Nephron progenitor cell (in vitro differentiated cells): ENCODE measurements at regions not wholly inside any gene's neighbourhood (a gene's known extent, or its start where the extent isn't known, plus 50 kb on each side); places are given as distances from the start of the nearest gene placed in this dataset.

Source experiments
- DNase-seq: peaks from one replicate; pipeline ENCODE4 v3.0.0; 2021
- H3K27ac Mint-ChIP-seq: 2 replicates; pipeline ENCODE4 v1.8.0; 2021; ENCODE audit warnings: mild to moderate bottlenecking, moderate library complexity, mixed read lengths
- H3K27me3 Mint-ChIP-seq: 2 replicates; pipeline ENCODE4 v1.8.0; 2021; ENCODE audit warnings: mild to moderate bottlenecking, low read depth, mixed read lengths; ENCODE audit not compliant: poor library complexity
- H3K36me3 Mint-ChIP-seq: 2 replicates; pipeline ENCODE4 v1.8.0; 2021; ENCODE audit warnings: low read depth, mixed read lengths
- H3K4me1 Mint-ChIP-seq: 2 replicates; pipeline ENCODE4 v1.8.0; 2021; ENCODE audit warnings: mixed read lengths
- H3K4me3 Mint-ChIP-seq: 2 replicates; pipeline ENCODE4 v1.8.0; 2021; ENCODE audit warnings: mild to moderate bottlenecking, moderate library complexity, mixed read lengths
- H3K9me3 Mint-ChIP-seq: 2 replicates; pipeline ENCODE4 v1.8.0; 2021; ENCODE audit warnings: mild to moderate bottlenecking, moderate library complexity, mixed read lengths
- TF ChIP-seq, protein P1 (sequence below): fragments of 200-600 bp; sonication (generic); IDR thresholded peaks from 2 replicates; pipeline ENCODE4 v1.5.0; 2021; ENCODE audit warnings: antibody characterized with exemption

DNA sequence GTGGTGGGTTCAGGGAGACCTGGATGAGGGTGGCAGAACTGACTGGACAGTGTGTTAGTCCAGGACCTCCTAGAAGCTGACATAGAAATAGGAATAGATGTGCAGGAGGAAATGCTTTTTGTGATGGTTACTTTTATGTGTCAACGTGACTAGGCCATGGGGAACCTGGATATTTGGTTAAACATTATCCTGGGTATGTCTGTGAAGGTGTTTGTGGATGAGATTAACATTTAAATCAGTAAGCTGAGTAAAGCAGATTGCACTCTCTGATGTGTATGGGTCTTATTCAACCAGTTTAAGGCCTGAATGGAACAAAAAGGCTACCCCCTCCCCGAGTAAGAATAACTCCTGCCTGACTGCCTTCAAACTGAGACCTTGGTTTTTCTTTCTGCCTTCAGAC lies 219.3 kb downstream of the DHX35 start:
- H3K9me3 Mint-ChIP-seq, result peaks cover 21% of the 10 kb centered on the region
- peaks cover 15% of the 10 kb centered on the region for H3K4me1 Mint-ChIP-seq
- no peak for DNase-seq
- no peak overlapping the region for H3K4me3 Mint-ChIP-seq
- H3K36me3 Mint-ChIP-seq, result no peaks in the 10 kb centered on the region
- TF ChIP-seq, protein P1, sequence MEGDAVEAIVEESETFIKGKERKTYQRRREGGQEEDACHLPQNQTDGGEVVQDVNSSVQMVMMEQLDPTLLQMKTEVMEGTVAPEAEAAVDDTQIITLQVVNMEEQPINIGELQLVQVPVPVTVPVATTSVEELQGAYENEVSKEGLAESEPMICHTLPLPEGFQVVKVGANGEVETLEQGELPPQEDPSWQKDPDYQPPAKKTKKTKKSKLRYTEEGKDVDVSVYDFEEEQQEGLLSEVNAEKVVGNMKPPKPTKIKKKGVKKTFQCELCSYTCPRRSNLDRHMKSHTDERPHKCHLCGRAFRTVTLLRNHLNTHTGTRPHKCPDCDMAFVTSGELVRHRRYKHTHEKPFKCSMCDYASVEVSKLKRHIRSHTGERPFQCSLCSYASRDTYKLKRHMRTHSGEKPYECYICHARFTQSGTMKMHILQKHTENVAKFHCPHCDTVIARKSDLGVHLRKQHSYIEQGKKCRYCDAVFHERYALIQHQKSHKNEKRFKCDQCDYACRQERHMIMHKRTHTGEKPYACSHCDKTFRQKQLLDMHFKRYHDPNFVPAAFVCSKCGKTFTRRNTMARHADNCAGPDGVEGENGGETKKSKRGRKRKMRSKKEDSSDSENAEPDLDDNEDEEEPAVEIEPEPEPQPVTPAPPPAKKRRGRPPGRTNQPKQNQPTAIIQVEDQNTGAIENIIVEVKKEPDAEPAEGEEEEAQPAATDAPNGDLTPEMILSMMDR, result no peak
- H3K27ac Mint-ChIP-seq, result no peak overlapping the region
- peaks cover 29% of the 10 kb centered on the region for H3K27me3 Mint-ChIP-seq

DNA sequence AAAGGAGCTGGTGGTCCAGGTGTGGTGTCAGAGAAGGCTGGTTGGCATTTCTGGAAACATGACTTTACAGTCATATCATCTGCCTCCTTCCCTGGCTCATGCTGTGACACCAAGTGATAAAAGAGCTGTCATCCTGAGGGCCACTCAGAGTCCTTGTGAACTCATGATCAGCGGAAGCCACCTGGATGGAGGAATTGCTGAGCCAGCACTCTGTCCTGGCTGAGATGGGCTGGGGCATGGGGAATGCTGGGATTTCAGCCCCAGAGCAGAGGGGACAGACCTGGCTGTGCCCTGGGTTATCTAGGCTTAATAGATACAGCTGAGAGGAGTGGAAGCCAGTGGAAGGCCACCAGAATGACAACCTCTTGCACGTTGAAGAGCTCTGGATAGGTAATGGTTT lies 214.3 kb downstream of the DHX35 start:
- no peak for DNase-seq
- Mint-ChIP-seq H3K4me1 (peaks cover 22% of the 10 kb centered on the region), H3K4me3 (no peak overlapping the region)

DNA sequence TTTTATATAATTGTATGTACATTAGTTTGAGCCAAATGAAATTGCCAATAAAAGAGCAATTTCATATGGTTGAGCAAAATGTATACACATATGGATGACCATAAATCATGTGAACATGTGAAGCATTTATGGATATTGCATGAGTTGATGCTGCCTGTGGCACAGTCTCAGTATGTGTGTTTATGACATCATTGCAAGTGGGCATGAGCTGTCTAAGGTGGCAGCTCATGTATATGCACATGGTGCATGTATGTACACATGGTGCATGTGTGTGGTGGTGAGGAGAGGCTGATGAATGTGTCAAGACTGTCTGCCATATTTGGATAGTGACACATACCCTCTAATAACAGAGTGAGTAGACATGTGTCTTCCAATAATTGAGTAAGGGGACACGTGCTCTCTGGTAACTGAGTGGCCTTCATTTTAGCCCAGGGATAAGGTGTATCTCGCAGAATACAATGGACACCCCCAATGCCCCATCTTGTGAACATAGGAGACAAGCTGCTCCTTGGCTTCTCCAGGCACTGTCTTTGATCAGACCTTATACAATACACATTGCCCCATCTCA lies 208.8 kb downstream of the DHX35 start:
- peaks cover 7% of the 10 kb centered on the region for H3K4me1 Mint-ChIP-seq
- H3K4me3 Mint-ChIP-seq, result no peak overlapping the region
- no peak for DNase-seq
- TF ChIP-seq, protein P1, result no peak
- no peak overlapping the region for H3K27ac Mint-ChIP-seq
- no peaks in the 10 kb centered on the region for H3K9me3 Mint-ChIP-seq
- H3K27me3 Mint-ChIP-seq, result peaks cover 51% of the 10 kb centered on the region
- no peaks in the 10 kb centered on the region for H3K36me3 Mint-ChIP-seq

More for the DNA sequence above, 214.3 kb downstream of the DHX35 start:
- Mint-ChIP-seq H3K27me3 (peaks cover 38% of the 10 kb centered on the region), H3K36me3 (no peaks in the 10 kb centered on the region), H3K9me3 (no peaks in the 10 kb centered on the region), H3K27ac (no peak overlapping the region)
- TF ChIP-seq, protein P1, result no peak

GRCh38 chr20:39165099-39165498 lies 203.0 kb downstream of the DHX35 start:
- peaks cover 55% of the 10 kb centered on the region for H3K27me3 Mint-ChIP-seq
- no peaks in the 10 kb centered on the region for H3K4me1 Mint-ChIP-seq
- TF ChIP-seq, protein P1, result no peak
- no peak overlapping the region for H3K4me3 Mint-ChIP-seq
- no peak overlapping the region for H3K27ac Mint-ChIP-seq
- H3K9me3 Mint-ChIP-seq, result no peaks in the 10 kb centered on the region
- no peaks in the 10 kb centered on the region for H3K36me3 Mint-ChIP-seq
- no peak for DNase-seq

- H3K4me1 Mint-ChIP-seq, result no peaks in the 10 kb centered on the region
- DNase-seq, result no peak
- H3K27ac Mint-ChIP-seq, result no peak overlapping the region
- no peaks in the 10 kb centered on the region for H3K9me3 Mint-ChIP-seq
- H3K27me3 Mint-ChIP-seq, result peaks cover 56% of the 10 kb centered on the region
- no peak overlapping the region for H3K4me3 Mint-ChIP-seq
- no peaks in the 10 kb centered on the region for H3K36me3 Mint-ChIP-seq
- TF ChIP-seq, protein P1, result no peak
Measured at GRCh38 chr20:39164642-39165041, 202.5 kb downstream of the DHX35 start.

- no peak for DNase-seq
- H3K4me1 Mint-ChIP-seq, result no peaks in the 10 kb centered on the region
- H3K4me3 Mint-ChIP-seq, result no peak overlapping the region
- no peaks in the 10 kb centered on the region for H3K9me3 Mint-ChIP-seq
- no peak overlapping the region for H3K27ac Mint-ChIP-seq
- H3K36me3 Mint-ChIP-seq, result no peaks in the 10 kb centered on the region
- TF ChIP-seq, protein P1, result no peak
- H3K27me3 Mint-ChIP-seq, result peaks cover 57% of the 10 kb centered on the region
Measured at GRCh38 chr20:39163993-39164392, 201.8 kb downstream of the DHX35 start.
